GM12878 (cell line): ENCODE measurements at regions not wholly inside any gene's neighbourhood (a gene's known extent, or its start where the extent isn't known, plus 50 kb on each side); places are given as distances from the start of the nearest gene placed in this dataset.

Experiments
- ATAC-seq: fragments of 200-7000 bp; cut with Tn5 transposase; 3 replicates; pipeline ENCODE4 v1.9.1; 2020; ENCODE audit warnings: mild to moderate bottlenecking, moderate library complexity
- BruUV-seq: library from RNA; stranded (reverse); fragments of 400-500 nt; replicated peaks from 2 replicates; lab custom pipeline; 2021; lab: Mats Ljungman, UMichigan
- CTCF ChIA-PET: fragments of 300-600 bp; sonication (Branson Sonifier 250); formaldehyde crosslinking; extraction: SDS; loops from one replicate; lab custom pipeline; 2021; ENCODE audit warnings: inconsistent platforms; lab: Yijun Ruan, JAX
- POLR2A ChIA-PET: fragments of 350-600 bp; formaldehyde crosslinking; extraction: SDS; loops from one replicate; lab custom pipeline; 2021; ENCODE audit warnings: inconsistent platforms; lab: Charles Lee
- RAD21 ChIA-PET: fragments of 300-600 bp; sonication (Branson Sonifier 250); formaldehyde crosslinking; loops from one replicate; lab custom pipeline; 2023; ENCODE audit warnings: antibody characterized with exemption; ENCODE audit not compliant: unreplicated experiment; lab: Charles Lee
- SMC1A ChIA-PET: fragments of 300-600 bp; sonication (Branson Sonifier 250); formaldehyde crosslinking; loops from one replicate; lab custom pipeline; 2023; ENCODE audit not compliant: unreplicated experiment, uncharacterized antibody; lab: Charles Lee
- DNase-seq: peaks from one replicate; pipeline ENCODE4 v3.0.0-alpha.2; 2011; ENCODE audit warnings: low read depth, low spot score
- FAIRE-seq: peaks from 3 replicates; lab custom pipeline; 2011; peaks lifted over from hg19 to GRCh38; lab: Jason Lieb, UNC
- H2AFZ ChIP-seq: 2 replicates; pipeline ENCODE4 v1.6.0; 2011; ENCODE audit warnings: low read depth, low read length, control low read depth; ENCODE audit not compliant: control insufficient read depth
- H3K27ac ChIP-seq: 2 replicates; pipeline ENCODE4 v1.5.1; 2011; ENCODE audit warnings: control low read depth; ENCODE audit not compliant: control insufficient read depth, insufficient read depth
- H3K27me3 ChIP-seq, 2 experiments: replicated peaks in 1 of 2; 2 replicates each; pipeline versions ENCODE4 v1.6.0 to v1.6.1; 2011; ENCODE audit warnings: low read length in 1 of 2; ENCODE audit not compliant: control insufficient read depth in 2 of 2, insufficient read depth in 2 of 2
- H3K36me3 ChIP-seq, 2 experiments: 2 replicates each; pipeline ENCODE4 v1.5.1; 2011; ENCODE audit warnings: low read length in 1 of 2; ENCODE audit not compliant: control insufficient read depth in 2 of 2, insufficient read depth in 2 of 2
- H3K4me1 ChIP-seq: 2 replicates; pipeline ENCODE4 v1.6.1; 2011; ENCODE audit warnings: mild to moderate bottlenecking, low read length, moderate library complexity, mixed read lengths; ENCODE audit not compliant: control insufficient read depth, insufficient read depth
- H3K4me2 ChIP-seq: 2 replicates; pipeline ENCODE4 v1.6.0; 2011; ENCODE audit warnings: control low read depth; ENCODE audit not compliant: control insufficient read depth, insufficient read depth
- H3K4me3 ChIP-seq: fragments of 200-600 bp; sonication (generic); 2 replicates; pipeline ENCODE4 v1.5.1; 2016
- H3K79me2 ChIP-seq: 2 replicates; pipeline ENCODE4 v1.6.0; 2011; ENCODE audit warnings: low read length; ENCODE audit not compliant: control insufficient read depth, insufficient read depth
- H3K9ac ChIP-seq: 2 replicates; pipeline ENCODE4 v1.8.0; 2011; ENCODE audit warnings: low read length, control low read depth, mixed read lengths; ENCODE audit not compliant: control insufficient read depth, insufficient read depth
- H3K9me3 ChIP-seq: replicated peaks from 3 replicates; pipeline ENCODE4 v1.5.1; 2011; ENCODE audit warnings: mild to moderate bottlenecking, low read length; ENCODE audit not compliant: control insufficient read depth, insufficient read depth
- H4K20me1 ChIP-seq: 2 replicates; pipeline ENCODE4 v1.6.0; 2011; ENCODE audit not compliant: control insufficient read depth, insufficient read depth
- BCL3 ChIP-seq: IDR thresholded peaks from 2 replicates; pipeline ENCODE4 v1.6.1; 2011; ENCODE audit warnings: borderline replicate concordance, low read depth, mild to moderate bottlenecking, moderate library complexity, low read length; ENCODE audit not compliant: insufficient read depth, poor library complexity, severe bottlenecking
- BHLHE40 ChIP-seq, 2 experiments: fragments of 450-650 bp in 1 of 2; IDR thresholded peaks; 2 replicates each; pipeline ENCODE4 v1.6.1; 2011 to 2017; ENCODE audit warnings: low read depth in 2 of 2, borderline replicate concordance in 1 of 2, improper control_type of control experiment in 1 of 2, low read length in 1 of 2, mild to moderate bottlenecking in 1 of 2
- EED ChIP-seq: sonication (generic); IDR thresholded peaks from 2 replicates; pipeline ENCODE4 v1.6.1; 2016; ENCODE audit warnings: antibody characterized with exemption, low read depth
- GABPA ChIP-seq: IDR thresholded peaks from 2 replicates; pipeline ENCODE4 v1.6.1; 2014; ENCODE audit warnings: antibody characterized with exemption, low read depth, mild to moderate bottlenecking, inconsistent platforms
- JUNB ChIP-seq: IDR thresholded peaks from 2 replicates; pipeline ENCODE4 v1.6.1; 2016; ENCODE audit warnings: antibody characterized with exemption, mild to moderate bottlenecking
- NFXL1 ChIP-seq: fragments of 450-650 bp; IDR thresholded peaks from 2 replicates; pipeline ENCODE4 v1.6.1; 2017; ENCODE audit warnings: antibody characterized with exemption, mild to moderate bottlenecking, borderline replicate concordance
- SMC3 ChIP-seq: IDR thresholded peaks from 2 replicates; pipeline ENCODE4 v1.6.1; 2011; ENCODE audit warnings: low read length, improper control_type of control experiment, borderline replicate concordance
- TBL1XR1 ChIP-seq: IDR thresholded peaks from 2 replicates; pipeline ENCODE4 v1.6.1; 2012; ENCODE audit warnings: low read depth, low read length, improper control_type of control experiment
- YBX1 ChIP-seq: fragments of 450-650 bp; IDR thresholded peaks from 2 replicates; pipeline ENCODE4 v1.6.1; 2016; ENCODE audit warnings: antibody characterized with exemption
- ZBTB11 ChIP-seq: fragments of 450-650 bp; formaldehyde crosslinking; IDR thresholded peaks from 2 replicates; pipeline ENCODE4 v1.5.0; 2022; ENCODE audit warnings: mild to moderate bottlenecking, missing genetic modification characterization
- ZNF687 ChIP-seq: fragments of 450-650 bp; IDR thresholded peaks from 2 replicates; pipeline ENCODE4 v1.6.1; 2017; ENCODE audit warnings: mild to moderate bottlenecking, moderate library complexity
- WGBS: methylation state at CpG from one replicate; pipeline ENCODE4 v1.1.6; 2016; ENCODE audit warnings: low lambda C conversion rate; ENCODE audit not compliant: insufficient replicate concordance, insufficient coverage; ENCODE audit errors: missing lambda C conversion rate; 5-methylcytosine and 5-hydroxymethylcytosine counted together
- in situ Hi-C: fragments of 300-500 bp; cut with MboI; formaldehyde crosslinking; loops from 9 replicates; pipeline ENCODE4 v1.14.3; 2018; ENCODE audit warnings: mixed read lengths
- intact Hi-C: fragments of 100-400 bp; cut with micrococcal nuclease; formaldehyde crosslinking; loops from one replicate; pipeline ENCODE4 v1.14.2; 2022; ENCODE audit not compliant: unreplicated experiment
- TF ChIP-seq, protein P1 (sequence below): fragments of 450-650 bp; IDR thresholded peaks from 2 replicates; pipeline ENCODE4 v1.6.1; 2016; ENCODE audit warnings: mild to moderate bottlenecking
- TF ChIP-seq, protein P2 (sequence below): IDR thresholded peaks from 2 replicates; pipeline ENCODE4 v1.6.1; 2012; ENCODE audit warnings: low read depth, low read length, improper control_type of control experiment

GRCh38 chr5:109468288-109468676 lies 58.5 kb upstream of the PJA2 start:
- ATAC-seq, result no peak
- DNase-seq, result no peak
- no peak for FAIRE-seq
- CTCF ChIA-PET, result interaction anchor here (0.7 to 2.2 kb wide), 8 partner anchors 13 to 984 kb away, joined by 3 to 7 read pairs (median 3); no protein-coding TSS in a partner anchor
- in situ Hi-C loops, result loop anchor here (25.0 kb wide), 1 partner anchor 831 kb away; no protein-coding TSS in a partner anchor
- no peak overlapping the region for H3K4me2 ChIP-seq
- POLR2A ChIA-PET, result interaction anchor here (0.8 kb wide), 1 partner anchor 58 kb away, joined by 3 read pairs; the partner anchor contains the start of gene PJA2
- SMC1A ChIA-PET, result interaction anchor here (0.6 to 2.3 kb wide), 6 partner anchors 14 to 830 kb away, joined by 3 to 8 read pairs (median 4); no protein-coding TSS in a partner anchor
- H3K79me2 ChIP-seq, result no peaks in the 10 kb centered on the region
- no peak overlapping the region for H2AFZ ChIP-seq
- WGBS, result 100% methylated on average over 1 of the region's 1 CpG
- H3K4me3 ChIP-seq, result no peak overlapping the region
- H3K27me3 ChIP-seq, result no peaks in the 10 kb centered on the region
- H3K4me1 ChIP-seq, result peaks cover 7% of the 10 kb centered on the region
- RAD21 ChIA-PET, result no interaction called here
- H3K27ac ChIP-seq, result no peak overlapping the region
- no peaks in the 10 kb centered on the region for H4K20me1 ChIP-seq
- no peaks in the 10 kb centered on the region for H3K9me3 ChIP-seq
- no peak overlapping the region for H3K9ac ChIP-seq
- intact Hi-C loops, result loop anchor here (2.0 to 10.0 kb wide), 3 partner anchors 543 to 825 kb away; no protein-coding TSS in a partner anchor
- no peaks in the 10 kb centered on the region for H3K36me3 ChIP-seq
- no TSS peak for BruUV-seq
- no peak for TF ChIP-seq BCL3
- TF ChIP-seq BHLHE40 (IDR thresholded peaks at IDR 0.05; ENCODE audit: borderline replicate concordance in 1 of 2, low read depth in 2 of 2, low read length in 1 of 2), result no peak
- no peak for TF ChIP-seq GABPA
- TF ChIP-seq SMC3, result no peak
- TF ChIP-seq, protein P1, sequence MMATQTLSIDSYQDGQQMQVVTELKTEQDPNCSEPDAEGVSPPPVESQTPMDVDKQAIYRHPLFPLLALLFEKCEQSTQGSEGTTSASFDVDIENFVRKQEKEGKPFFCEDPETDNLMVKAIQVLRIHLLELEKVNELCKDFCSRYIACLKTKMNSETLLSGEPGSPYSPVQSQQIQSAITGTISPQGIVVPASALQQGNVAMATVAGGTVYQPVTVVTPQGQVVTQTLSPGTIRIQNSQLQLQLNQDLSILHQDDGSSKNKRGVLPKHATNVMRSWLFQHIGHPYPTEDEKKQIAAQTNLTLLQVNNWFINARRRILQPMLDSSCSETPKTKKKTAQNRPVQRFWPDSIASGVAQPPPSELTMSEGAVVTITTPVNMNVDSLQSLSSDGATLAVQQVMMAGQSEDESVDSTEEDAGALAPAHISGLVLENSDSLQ, result no peak
- no peak for TF ChIP-seq YBX1
- TF ChIP-seq JUNB, result no peak
- no peak for TF ChIP-seq NFXL1
- no peak for TF ChIP-seq EED
- TF ChIP-seq TBL1XR1, result no peak
- TF ChIP-seq, protein P2, sequence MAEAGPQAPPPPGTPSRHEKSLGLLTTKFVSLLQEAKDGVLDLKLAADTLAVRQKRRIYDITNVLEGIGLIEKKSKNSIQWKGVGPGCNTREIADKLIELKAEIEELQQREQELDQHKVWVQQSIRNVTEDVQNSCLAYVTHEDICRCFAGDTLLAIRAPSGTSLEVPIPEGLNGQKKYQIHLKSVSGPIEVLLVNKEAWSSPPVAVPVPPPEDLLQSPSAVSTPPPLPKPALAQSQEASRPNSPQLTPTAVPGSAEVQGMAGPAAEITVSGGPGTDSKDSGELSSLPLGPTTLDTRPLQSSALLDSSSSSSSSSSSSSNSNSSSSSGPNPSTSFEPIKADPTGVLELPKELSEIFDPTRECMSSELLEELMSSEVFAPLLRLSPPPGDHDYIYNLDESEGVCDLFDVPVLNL, result no peak
- TF ChIP-seq ZNF687, result no peak
- TF ChIP-seq ZBTB11 (CRISPR knock-in tag), result no peak
